WI38 (cell line): ENCODE measurements at regions not wholly inside any gene's neighbourhood (a gene's known extent, or its start where the extent isn't known, plus 50 kb on each side); places are given as distances from the start of the nearest gene placed in this dataset.

Source experiments
- H3K4me3 ChIP-seq: 2 replicates; pipeline ENCODE4 v1.5.1; 2011; ENCODE audit warnings: low read depth, mild to moderate bottlenecking, control low read depth, low read length
- CTCF ChIP-seq: IDR thresholded peaks from 2 replicates; pipeline ENCODE4 v1.5.1; 2012; ENCODE audit warnings: low read depth, mild to moderate bottlenecking, control low read depth, low read length

- no peak for TF ChIP-seq CTCF
- H3K4me3 ChIP-seq, result no peak overlapping the region
Observed at GRCh38 chr7:4629287-4629895, 52.7 kb upstream of the FOXK1 start.

DNA sequence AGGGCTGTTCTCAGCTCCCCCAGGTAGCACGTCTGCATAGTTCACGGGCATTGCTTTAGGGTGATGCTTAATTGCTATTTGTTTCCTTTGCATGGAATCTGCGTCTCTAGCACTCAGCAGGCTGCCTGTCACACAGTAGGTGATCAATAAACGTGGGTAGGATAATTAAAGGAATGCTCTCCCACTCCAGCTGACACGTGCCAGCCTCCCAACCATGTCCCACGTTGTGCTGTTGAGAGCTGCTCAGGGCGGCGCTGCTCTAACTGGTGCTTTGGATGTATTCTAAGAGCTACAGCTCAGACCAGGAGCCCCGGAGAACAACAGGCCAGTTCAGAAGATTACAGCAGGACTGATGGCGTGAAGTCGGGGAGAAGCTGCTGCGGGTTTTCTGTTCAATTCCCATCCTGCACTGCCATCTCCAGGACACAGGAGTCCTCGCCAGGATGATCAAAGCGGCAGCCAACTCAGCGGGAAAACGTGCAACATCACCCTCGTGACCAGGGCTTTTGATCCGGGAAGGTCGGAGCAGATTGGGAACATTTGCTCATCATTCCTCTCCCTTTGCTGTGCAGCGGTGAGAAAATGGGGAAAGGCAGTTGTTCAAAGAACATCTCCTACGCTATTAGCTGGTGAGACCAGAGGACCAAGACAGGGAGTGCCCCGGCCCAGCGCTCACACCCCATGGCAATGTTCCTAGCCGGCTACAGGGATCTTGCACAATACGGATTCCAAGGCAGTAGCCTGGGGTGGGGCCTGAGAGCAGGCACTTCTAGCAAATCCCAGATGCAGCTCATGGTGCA lies 50.5 kb upstream of the FOXK1 start:
- peak; percentile 69 for TF ChIP-seq CTCF
- H3K4me3 ChIP-seq, result peak overlapping the region; percentile 46
